ENCODE measurements at regions not wholly inside any gene's neighbourhood (a gene's known extent, or its start where the extent isn't known, plus 50 kb on each side); places are given as distances from the start of the nearest gene placed in this dataset.
A peak's percentile ranks its signal among the peaks of the same experiment; 100 is the strongest.
"Not testable (repeated sequence)": the region's sequence is repeated elsewhere in the genome, so short reads cannot be mapped to it uniquely, and the experiment has no call there.

- DNase-seq, result no peak
Observed at GRCh38 chr15:79540551-79540950, 108.4 kb downstream of the MINAR1 start.

- no peak for DNase-seq
Observed at GRCh38 chr15:79541196-79541595, 109.1 kb downstream of the MINAR1 start.

GRCh38 chr15:79543097-79543496, 111.0 kb downstream of the MINAR1 start:
- no peak for DNase-seq

GRCh38 chr15:79549196-79549595, 117.1 kb downstream of the MINAR1 start:
- DNase-seq, result no peak

GRCh38 chr15:79560384-79560783, 128.2 kb downstream of the MINAR1 start:
- DNase-seq, result no peak

GRCh38 chr15:79561982-79562381, 129.8 kb downstream of the MINAR1 start:
- no peak for DNase-seq

GRCh38 chr15:79562403-79562815, 130.3 kb downstream of the MINAR1 start:
- DNase-seq, result peak; percentile 29

- DNase-seq, result peak; percentile 39
Observed at GRCh38 chr15:79562899-79563298, 130.8 kb downstream of the MINAR1 start.

- no peak for DNase-seq
Observed at GRCh38 chr15:79570004-79570403, 137.9 kb downstream of the MINAR1 start.

- DNase-seq, result no peak
Observed at GRCh38 chr15:79572691-79573404, 140.7 kb downstream of the MINAR1 start.

GRCh38 chr15:79574431-79575273, 142.5 kb downstream of the MINAR1 start:
- DNase-seq, result not testable (repeated sequence)

- no peak for DNase-seq
Observed at GRCh38 chr15:79582650-79583049, 150.5 kb downstream of the MINAR1 start.

- DNase-seq, result no peak
Observed at GRCh38 chr15:79592126-79592525, 160.0 kb downstream of the MINAR1 start.

GRCh38 chr15:79593119-79593869, 161.2 kb downstream of the MINAR1 start:
- peak; percentile 23 for DNase-seq

- DNase-seq, result no peak
Observed at GRCh38 chr15:79595306-79595705, 163.2 kb downstream of the MINAR1 start.

GRCh38 chr15:79595995-79596622, 164.0 kb downstream of the MINAR1 start:
- peak; percentile 82 for DNase-seq

GRCh38 chr15:79598639-79599038, 166.5 kb downstream of the MINAR1 start:
- DNase-seq, result no peak

GRCh38 chr15:79601405-79602086, 169.4 kb downstream of the MINAR1 start:
- no peak for DNase-seq

- no peak for DNase-seq
Observed at GRCh38 chr15:79602180-79602579, 170.0 kb downstream of the MINAR1 start.

GRCh38 chr15:79602731-79603130, 170.6 kb downstream of the MINAR1 start:
- DNase-seq, result peak; percentile 62

- DNase-seq, result no peak
Observed at GRCh38 chr15:79606831-79607355, 174.8 kb downstream of the MINAR1 start.

All from fibroblast of skin of right biceps (primary cell).